K562 (cell line): ENCODE measurements at regions not wholly inside any gene's neighbourhood (a gene's known extent, or its start where the extent isn't known, plus 50 kb on each side); places are given as distances from the start of the nearest gene placed in this dataset.

Experiments used
- ADNP ChIP-seq: fragments of 200-800 bp; sonication (Bioruptor generic); IDR thresholded peaks from 2 replicates; pipeline ENCODE4 v1.6.1; 2016; ENCODE audit warnings: missing genetic modification characterization, missing compliant biosample characterization
- CREM ChIP-seq: IDR thresholded peaks from 2 replicates; pipeline ENCODE4 v1.6.1; 2014; ENCODE audit warnings: antibody characterized with exemption, low read depth
- EZH2 ChIP-seq: IDR thresholded peaks from 2 replicates; pipeline ENCODE4 v1.6.1; 2012; ENCODE audit warnings: low read depth, mild to moderate bottlenecking, inconsistent platforms, low read length, borderline replicate concordance
- JUNB ChIP-seq: fragments of 450-650 bp; formaldehyde crosslinking; conservative IDR thresholded peaks from 2 replicates; pipeline ENCODE4 v1.4.0; 2020; ENCODE audit warnings: mild to moderate bottlenecking
- MAX ChIP-seq: sonication (generic); formaldehyde crosslinking; IDR thresholded peaks from 2 replicates; pipeline ENCODE4 v1.9.0; 2022; ENCODE audit warnings: mild to moderate bottlenecking, missing genetic modification reagents
- MBD1 ChIP-seq: fragments of 250-450 bp; sonication (Bioruptor Pico); IDR thresholded peaks from 2 replicates; pipeline ENCODE4 v1.8.0; 2022; ENCODE audit warnings: inconsistent platforms
- MEIS2 ChIP-seq: fragments of 450-650 bp; IDR thresholded peaks from 2 replicates; pipeline ENCODE4 v1.6.1; 2014; ENCODE audit warnings: mild to moderate bottlenecking; ENCODE audit not compliant: partially characterized antibody
- NFATC3 ChIP-seq: fragments of 450-650 bp; IDR thresholded peaks from 2 replicates; pipeline ENCODE4 v1.6.1; 2017; ENCODE audit warnings: mild to moderate bottlenecking
- POLR2A ChIP-seq: fragments of 450-650 bp; conservative IDR thresholded peaks from 2 replicates; pipeline ENCODE4 v1.6.1; 2016
- SMARCE1 ChIP-seq: fragments of 450-650 bp; IDR thresholded peaks from 2 replicates; pipeline ENCODE4 v1.7.1; 2016; ENCODE audit warnings: mild to moderate bottlenecking
- THAP7 ChIP-seq: fragments of 250-450 bp; sonication (Bioruptor Pico); IDR thresholded peaks from 2 replicates; pipeline ENCODE4 v1.5.0; 2021
- ZC3H4 ChIP-seq: sonication (generic); formaldehyde crosslinking; IDR thresholded peaks from 2 replicates; pipeline ENCODE4 v1.9.0; 2021; ENCODE audit warnings: missing genetic modification reagents, borderline replicate concordance

- no peak for TF ChIP-seq NFATC3
- TF ChIP-seq ZC3H4 (CRISPR knock-in tag): no peak
- no peak for TF ChIP-seq MEIS2
- no peak for TF ChIP-seq THAP7 (CRISPR knock-in tag)
- TF ChIP-seq JUNB (CRISPR knock-in tag): no peak
- TF ChIP-seq SMARCE1: no peak
- no peak for TF ChIP-seq EZH2
- no peak for TF ChIP-seq MAX (CRISPR knock-in tag)
- no peak for TF ChIP-seq POLR2A
- no peak for TF ChIP-seq ADNP (tag)
- no peak for TF ChIP-seq MBD1 (CRISPR knock-in tag)
- no peak for TF ChIP-seq CREM
Observed at GRCh38 chr5:89417990-89418389, 535.0 kb upstream of the MEF2C start.
